GM06990 (cell line): ENCODE measurements at regions not wholly inside any gene's neighbourhood (a gene's known extent, or its start where the extent isn't known, plus 50 kb on each side); places are given as distances from the start of the nearest gene placed in this dataset.

Experiments used
- DNase-seq: peaks from one replicate; pipeline ENCODE4 v3.0.0-alpha.2; 2011; ENCODE audit not compliant: insufficient read length; ENCODE audit errors: extremely low read depth
- H3K27me3 ChIP-seq: replicated peaks from 2 replicates; pipeline ENCODE4 v1.6.0; 2011; ENCODE audit warnings: low read length; ENCODE audit not compliant: control insufficient read depth, insufficient read depth
- H3K36me3 ChIP-seq: 2 replicates; pipeline ENCODE4 v1.5.1; 2011; ENCODE audit warnings: low read length; ENCODE audit not compliant: control insufficient read depth, insufficient read depth
- H3K4me3 ChIP-seq: replicated peaks from 2 replicates; pipeline ENCODE4 v1.5.1; 2011; ENCODE audit warnings: low read depth, mild to moderate bottlenecking, control low read depth, low read length
- CTCF ChIP-seq: IDR thresholded peaks from 2 replicates; pipeline ENCODE4 v1.5.1; 2011; ENCODE audit warnings: low read length, control low read depth, mild to moderate bottlenecking, inconsistent platforms; ENCODE audit not compliant: insufficient read depth, poor library complexity, severe bottlenecking

DNA sequence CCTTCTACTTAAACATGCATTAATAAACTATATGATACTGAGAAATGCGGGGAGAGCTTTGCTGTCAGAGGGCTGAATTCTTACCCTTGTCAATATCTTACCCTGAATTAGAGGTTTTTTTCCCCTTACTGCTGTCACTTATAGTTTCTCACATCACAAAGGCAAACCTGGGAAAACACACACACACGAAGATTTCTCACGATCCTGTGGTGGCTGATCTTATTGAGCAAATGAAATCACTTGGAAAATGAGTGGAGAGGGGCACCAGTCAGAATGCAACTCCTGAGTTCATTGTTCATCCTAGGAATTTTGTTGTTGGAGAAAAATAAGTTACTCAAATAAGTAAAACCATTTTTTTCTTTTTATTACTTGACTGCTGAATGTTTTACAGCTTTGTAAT lies 673.6 kb downstream of the EDEM1 start:
- no peak overlapping the region for H3K4me3 ChIP-seq
- H3K36me3 ChIP-seq: no peaks in the 10 kb centered on the region
- no peak for TF ChIP-seq CTCF
- H3K27me3 ChIP-seq: no peaks in the 10 kb centered on the region
- DNase-seq: no peak

- no peak for TF ChIP-seq CTCF
- H3K36me3 ChIP-seq: no peaks in the 10 kb centered on the region
- no peak overlapping the region for H3K4me3 ChIP-seq
- no peak for DNase-seq
- no peaks in the 10 kb centered on the region for H3K27me3 ChIP-seq
Observed at GRCh38 chr3:5874931-5875341, 687.4 kb downstream of the EDEM1 start.

DNA sequence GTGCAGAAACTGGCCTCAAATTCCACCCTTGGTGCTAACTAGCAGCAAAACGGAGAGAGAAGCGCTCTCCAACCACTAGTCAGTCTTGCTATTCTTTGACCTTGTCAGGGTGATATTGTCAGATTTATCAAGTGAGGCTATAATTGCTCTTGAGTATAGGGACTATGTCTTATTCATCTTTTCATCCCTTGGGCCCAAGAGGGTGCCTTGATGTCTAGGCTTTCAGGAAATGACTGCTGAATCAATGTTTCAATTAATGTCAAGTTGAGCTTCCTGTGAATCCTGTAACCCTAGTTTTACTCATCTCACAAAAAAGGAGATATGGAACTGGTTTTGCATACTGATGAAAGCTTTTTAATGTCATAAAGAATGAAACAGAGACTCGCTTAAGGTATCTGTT lies 701.3 kb downstream of the EDEM1 start:
- H3K4me3 ChIP-seq: no peak overlapping the region
- H3K27me3 ChIP-seq: no peaks in the 10 kb centered on the region
- TF ChIP-seq CTCF: no peak
- no peak for DNase-seq
- no peaks in the 10 kb centered on the region for H3K36me3 ChIP-seq

- DNase-seq: no peak
- no peaks in the 10 kb centered on the region for H3K27me3 ChIP-seq
- no peaks in the 10 kb centered on the region for H3K36me3 ChIP-seq
- no peak overlapping the region for H3K4me3 ChIP-seq
- TF ChIP-seq CTCF: no peak
Observed at GRCh38 chr3:5889374-5889773, 701.9 kb downstream of the EDEM1 start.

DNA sequence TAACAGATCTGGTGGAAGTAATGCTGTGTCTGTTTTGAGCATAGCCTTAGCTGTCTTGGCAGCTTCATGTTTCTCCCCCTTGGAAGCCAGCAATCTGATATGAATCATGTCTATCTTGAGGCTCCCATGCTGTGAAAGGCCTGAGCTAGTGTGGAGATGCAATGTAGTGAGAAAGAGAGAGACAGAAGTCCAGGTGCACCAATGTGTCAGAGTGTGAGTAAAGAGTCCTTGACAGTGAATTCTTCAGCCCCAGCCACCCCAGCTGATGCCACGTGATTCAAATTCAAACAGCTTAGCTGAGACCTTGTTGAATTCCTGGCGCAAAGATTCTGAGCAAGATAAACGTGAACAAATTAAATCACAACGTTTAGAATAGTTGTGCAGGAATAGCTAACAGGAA lies 704.2 kb downstream of the EDEM1 start:
- TF ChIP-seq CTCF: no peak
- H3K4me3 ChIP-seq: no peak overlapping the region
- H3K36me3 ChIP-seq: no peaks in the 10 kb centered on the region
- H3K27me3 ChIP-seq: no peaks in the 10 kb centered on the region
- no peak for DNase-seq

GRCh38 chr3:5898106-5898505 lies 710.6 kb downstream of the EDEM1 start:
- no peak for DNase-seq
- Histone ChIP-seq H3K27me3 (no peaks in the 10 kb centered on the region), H3K36me3 (no peaks in the 10 kb centered on the region), H3K4me3 (no peak overlapping the region)
- TF ChIP-seq CTCF: no peak
